Transverse colon (tissue), 4 donors: ENCODE measurements at regions not wholly inside any gene's neighbourhood (a gene's known extent, or its start where the extent isn't known, plus 50 kb on each side); places are given as distances from the start of the nearest gene placed in this dataset.

Experiments used
- DNase-seq: peaks from one replicate; pipeline ENCODE4 v3.0.0-alpha.2; 2019
- H3K27ac ChIP-seq, 4 donors: fragments of 200-600 bp; sonication (generic); 2 replicates each; pipeline ENCODE4 v1.5.1; 2016 to 2018; ENCODE audit warnings: inconsistent platforms in 4 of 4
- H3K27me3 ChIP-seq: fragments of 200-600 bp; sonication (generic); 2 replicates; pipeline ENCODE4 v1.5.1; 2017; ENCODE audit warnings: inconsistent platforms
- H3K36me3 ChIP-seq, 4 donors: fragments of 200-600 bp; sonication (generic); 2 replicates each; pipeline ENCODE4 v1.5.1; 2017 to 2019; ENCODE audit warnings: inconsistent platforms in 4 of 4
- H3K4me1 ChIP-seq, 4 donors: fragments of 200-600 bp; sonication (generic); 2 replicates each; pipeline ENCODE4 v1.5.1; 2017 to 2020; ENCODE audit warnings: inconsistent platforms in 4 of 4
- H3K4me3 ChIP-seq, 4 donors: fragments of 200-600 bp; sonication (generic); 1 replicate in 1 of 4; 2 replicates in 3 of 4; pipeline versions ENCODE4 v1.5.1 to v1.6.1; 2017 to 2019; ENCODE audit warnings: inconsistent platforms in 4 of 4
- H3K9me3 ChIP-seq, 2 donors: fragments of 200-600 bp; sonication (generic); 2 replicates each; pipeline ENCODE4 v1.5.1; 2017 to 2019; ENCODE audit warnings: inconsistent platforms in 2 of 2
- CTCF ChIP-seq, 5 experiments: fragments of 200-600 bp in 3 of 5; fragments of 450-650 bp in 2 of 5; sonication (generic) in 3 of 5; IDR thresholded peaks; 1 replicate in 2 of 5; 2 replicates in 3 of 5; pipeline ENCODE4 v1.5.1; 2016 to 2017; ENCODE audit warnings: antibody characterized with exemption in 5 of 5, inconsistent platforms in 3 of 5, mild to moderate bottlenecking in 2 of 5, moderate library complexity in 1 of 5
- EP300 ChIP-seq: sonication (generic); formaldehyde crosslinking; IDR thresholded peaks from one replicate; pipeline ENCODE4 v1.6.1; 2017; ENCODE audit warnings: antibody characterized with exemption, low read depth
- POLR2A ChIP-seq: fragments of 450-650 bp; IDR thresholded peaks from one replicate; pipeline ENCODE4 v1.6.1; 2016; ENCODE audit warnings: antibody characterized with exemption, mild to moderate bottlenecking, moderate library complexity
- POLR2AphosphoS5 ChIP-seq, 3 donors: sonication (generic); formaldehyde crosslinking; IDR thresholded peaks; one replicate each; pipeline ENCODE4 v1.6.1; 2016; ENCODE audit warnings: antibody characterized with exemption in 3 of 3
- WGBS, 2 donors: methylation state at CpG; one replicate each; pipeline ENCODE4 v1.1.5; 2018; ENCODE audit warnings: low coverage in 1 of 2; 5-methylcytosine and 5-hydroxymethylcytosine counted together
- in situ Hi-C, 4 donors: fragments of 200-750 bp; cut with MboI; loops; one replicate each; pipeline versions ENCODE4 v1.15.0 to v1.15.1; 2017; ENCODE audit warnings: low sequenced_read_pairs in 3 of 4, low pct_ligation_motif_present in 1 of 4, low pct_unique_long_range_greater_than_20kb in 1 of 4
- intact Hi-C: fragments of 100-400 bp; cut with DNase I; formaldehyde crosslinking; loops from one replicate; pipeline ENCODE4 v1.15.1; 2023; ENCODE audit warnings: low total_unique reads

DNA sequence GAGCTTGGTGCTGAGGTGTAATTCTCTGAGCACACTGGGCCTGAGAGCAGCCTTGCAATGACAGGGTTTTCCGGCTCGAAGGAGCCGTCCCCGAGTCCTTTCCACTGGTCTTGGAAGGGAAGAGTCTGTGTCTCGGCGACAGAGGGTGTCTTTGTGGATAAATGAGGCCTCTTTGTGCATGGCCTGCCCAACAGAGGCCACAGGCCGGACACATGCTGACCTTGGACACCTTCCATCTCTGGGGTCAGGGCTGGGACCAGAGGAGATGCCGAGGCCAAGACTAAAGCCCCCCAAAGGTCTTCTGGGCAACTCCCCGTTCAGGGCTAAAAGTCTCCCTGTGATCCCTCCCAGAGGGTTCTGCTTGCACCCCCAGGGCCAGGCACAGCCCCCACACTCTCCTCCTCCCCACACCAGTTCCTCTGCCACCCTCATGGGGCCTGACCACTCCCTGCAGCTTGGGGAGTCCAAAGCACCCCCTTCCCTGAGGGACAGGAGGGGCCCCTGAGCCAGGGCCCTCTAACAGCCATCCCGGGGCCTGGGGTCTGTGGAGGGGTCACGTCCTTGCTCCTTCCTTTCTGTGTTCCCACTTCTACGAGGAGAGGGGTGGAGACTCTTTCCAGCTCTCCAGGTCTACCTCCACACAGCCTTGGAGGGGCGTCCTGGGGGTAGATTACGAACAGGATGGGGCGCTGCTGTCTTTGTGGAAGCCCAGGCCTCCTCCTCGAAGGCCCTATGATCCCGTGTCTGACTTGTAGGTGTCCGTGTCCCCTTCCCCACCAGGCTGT is 130.6 kb upstream of the FAM20C start:
- H3K9me3 ChIP-seq: no peaks in the 10 kb centered on the region
- no peaks in the 10 kb centered on the region for H3K36me3 ChIP-seq
- 50 to 85% methylated on average over 2 to 18 of the region's 18 CpGs for WGBS, 2 donors
- TF ChIP-seq CTCF (IDR thresholded peaks at IDR 0.05) (no peak), POLR2AphosphoS5 (IDR thresholded peaks at IDR 0.05) (no peak), EP300 (no peak), POLR2A (no peak)
- peak; percentile 3 for DNase-seq
- H3K4me1 ChIP-seq: peaks cover 0 to 5% (median 0%) of the 10 kb centered on the region in 4 donors
- H3K4me3 ChIP-seq: no peak overlapping the region
- no peaks in the 10 kb centered on the region for H3K27me3 ChIP-seq
- intact Hi-C loops: no loop called here
- in situ Hi-C loops: no loop called here
- no peak overlapping the region for H3K27ac ChIP-seq

- H3K4me1 ChIP-seq: peaks cover 0 to 5% (median 0%) of the 10 kb centered on the region in 4 donors
- H3K27me3 ChIP-seq: no peaks in the 10 kb centered on the region
- H3K4me3 ChIP-seq: no peak overlapping the region
- TF ChIP-seq CTCF (IDR thresholded peaks at IDR 0.05) (no peak), EP300 (no peak), POLR2AphosphoS5 (IDR thresholded peaks at IDR 0.05) (no peak), POLR2A (no peak)
- intact Hi-C loops: no loop called here
- 89% methylated on average over 26 of the region's 26 CpGs; no CpG with 5 or more reads in 1 of the 2 donors for WGBS, 2 donors
- in situ Hi-C loops: no loop called here
- no peaks in the 10 kb centered on the region for H3K36me3 ChIP-seq
- no peak overlapping the region for H3K27ac ChIP-seq
- H3K9me3 ChIP-seq: no peaks in the 10 kb centered on the region
- DNase-seq: peak; percentile 3
Observed at GRCh38 chr7:62361-63116, 129.8 kb upstream of the FAM20C start.

DNA sequence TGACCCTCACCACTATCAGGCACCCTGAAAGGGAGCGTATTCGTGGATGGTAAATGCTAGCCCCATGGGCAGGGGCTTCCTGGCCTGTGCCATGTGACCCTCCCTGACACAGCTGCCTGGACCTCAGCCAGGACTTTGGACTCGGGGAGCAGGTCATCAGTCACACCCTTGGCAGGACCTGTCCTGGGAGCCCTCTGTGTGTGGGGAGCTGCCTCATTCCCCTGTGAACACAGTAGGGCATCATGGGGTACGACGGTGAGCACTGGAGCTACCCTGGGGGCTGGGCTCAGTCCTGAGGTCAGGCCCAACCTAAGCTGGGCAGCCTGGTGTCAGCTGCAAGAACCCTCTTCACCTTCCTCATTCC is 129.3 kb upstream of the FAM20C start:
- TF ChIP-seq POLR2AphosphoS5 (IDR thresholded peaks at IDR 0.05) (no peak), CTCF (IDR thresholded peaks at IDR 0.05) (no peak), EP300 (no peak), POLR2A (no peak)
- Histone ChIP-seq H3K9me3 (no peaks in the 10 kb centered on the region), H3K36me3 (no peaks in the 10 kb centered on the region), H3K27me3 (no peaks in the 10 kb centered on the region), H3K4me1 (peaks cover 0 to 7% (median 0%) of the 10 kb centered on the region in 4 donors), H3K27ac (no peak overlapping the region), H3K4me3 (no peak overlapping the region)
- DNase-seq: peak; percentile 7
- WGBS, 2 donors: 77% methylated on average over 5 of the region's 5 CpGs; no CpG with 5 or more reads in 1 of the 2 donors
- intact Hi-C loops (no loop called here), in situ Hi-C loops (no loop called here)

- H3K4me3 ChIP-seq: no peak overlapping the region
- 63% methylated on average over 11 of the region's 11 CpGs; no CpG with 5 or more reads in 1 of the 2 donors for WGBS, 2 donors
- H3K4me1 ChIP-seq: peaks cover 0 to 11% (median 0%) of the 10 kb centered on the region in 4 donors
- H3K27me3 ChIP-seq: no peaks in the 10 kb centered on the region
- TF ChIP-seq POLR2A: no peak
- no peak for TF ChIP-seq EP300
- no peak for TF ChIP-seq CTCF (IDR thresholded peaks at IDR 0.05)
- no peak overlapping the region for H3K27ac ChIP-seq
- intact Hi-C loops (no loop called here), in situ Hi-C loops (no loop called here)
- H3K9me3 ChIP-seq: no peaks in the 10 kb centered on the region
- no peak for DNase-seq
- H3K36me3 ChIP-seq: no peaks in the 10 kb centered on the region
Observed at GRCh38 chr7:63521-64021, 128.8 kb upstream of the FAM20C start.
